HEK293 (cell line): ENCODE measurements at regions not wholly inside any gene's neighbourhood (a gene's known extent, or its start where the extent isn't known, plus 50 kb on each side); places are given as distances from the start of the nearest gene placed in this dataset.

Source experiments
- CTCF ChIA-PET: fragments of 350-600 bp; formaldehyde crosslinking; extraction: SDS; loops from one replicate; lab custom pipeline; 2021; ENCODE audit warnings: antibody characterized with exemption; lab: Yijun Ruan, JAX
- POLR2A ChIA-PET: fragments of 300-600 bp; formaldehyde crosslinking; extraction: SDS; loops from one replicate; lab custom pipeline; 2020; ENCODE audit warnings: antibody characterized with exemption, inconsistent platforms; lab: Yijun Ruan, JAX
- H3K27ac ChIP-seq: fragments of 200-500 bp; sonication (Bioruptor generic); 2 replicates; pipeline ENCODE4 v1.5.1; 2014; ENCODE audit warnings: low read depth, low read length, control low read depth, inconsistent platforms; ENCODE audit errors: extremely low read depth
- H3K36me3 ChIP-seq, 2 experiments: fragments of 200-500 bp in 1 of 2; sonication (Bioruptor generic) in 1 of 2; 1 replicate in 1 of 2; 2 replicates in 1 of 2; pipeline ENCODE4 v1.5.1; 2014 to 2017; ENCODE audit warnings: inconsistent platforms in 2 of 2, low read length in 2 of 2; ENCODE audit not compliant: control insufficient read depth in 2 of 2, insufficient read depth in 1 of 2
- H3K4me1 ChIP-seq: fragments of 200-500 bp; sonication (Bioruptor generic); 2 replicates; pipeline ENCODE4 v1.5.1; 2014; ENCODE audit warnings: mild to moderate bottlenecking, low read length, inconsistent platforms; ENCODE audit not compliant: control insufficient read depth, insufficient read depth
- H3K4me3 ChIP-seq: 2 replicates; pipeline ENCODE4 v1.5.1; 2011; ENCODE audit warnings: low read depth, mild to moderate bottlenecking, control low read depth, low read length, moderate library complexity
- H3K9me3 ChIP-seq: fragments of 200-500 bp; sonication (Bioruptor generic); 2 replicates; pipeline ENCODE4 v1.5.1; 2014; ENCODE audit warnings: low read depth, low read length, inconsistent platforms; ENCODE audit not compliant: control insufficient read depth, insufficient read depth
- BCL6B ChIP-seq: fragments of 450-650 bp; formaldehyde crosslinking; IDR thresholded peaks from 2 replicates; pipeline ENCODE4 v1.5.1; 2017; ENCODE audit warnings: missing biosample characterization, missing genetic modification characterization
- CTCF ChIP-seq: fragments of 450-650 bp; formaldehyde crosslinking; IDR thresholded peaks from 2 replicates; pipeline ENCODE4 v1.5.1; 2016; ENCODE audit warnings: missing biosample characterization, missing genetic modification characterization
- ELK4 ChIP-seq: IDR thresholded peaks from 2 replicates; pipeline ENCODE4 v1.6.1; 2011; ENCODE audit warnings: mild to moderate bottlenecking, low read depth, low read length, borderline replicate concordance
- GFI1B ChIP-seq: fragments of 450-650 bp; formaldehyde crosslinking; IDR thresholded peaks from 2 replicates; pipeline ENCODE4 v1.5.1; 2016; ENCODE audit warnings: missing biosample characterization, missing genetic modification characterization
- OVOL3 ChIP-seq: fragments of 450-650 bp; formaldehyde crosslinking; IDR thresholded peaks from 2 replicates; pipeline ENCODE4 v1.5.1; 2016; ENCODE audit warnings: missing biosample characterization, missing genetic modification characterization
- SCRT2 ChIP-seq: fragments of 450-650 bp; formaldehyde crosslinking; IDR thresholded peaks from 2 replicates; pipeline ENCODE4 v1.5.1; 2016; ENCODE audit warnings: missing biosample characterization, missing genetic modification characterization
- TRIM28 ChIP-seq: IDR thresholded peaks from 2 replicates; pipeline ENCODE4 v1.6.1; 2011; ENCODE audit warnings: low read length, control low read depth, borderline replicate concordance
- ZBTB21 ChIP-seq: fragments of 450-650 bp; formaldehyde crosslinking; IDR thresholded peaks from 2 replicates; pipeline ENCODE4 v1.5.1; 2017; ENCODE audit warnings: missing biosample characterization, missing genetic modification characterization
- ZBTB48 ChIP-seq: fragments of 450-650 bp; formaldehyde crosslinking; IDR thresholded peaks from 2 replicates; pipeline ENCODE4 v1.5.1; 2016; ENCODE audit warnings: missing biosample characterization, missing genetic modification characterization
- ZFHX2 ChIP-seq: fragments of 450-650 bp; formaldehyde crosslinking; conservative IDR thresholded peaks from 2 replicates; pipeline ENCODE4 v1.5.1; 2016; ENCODE audit warnings: missing biosample characterization, missing genetic modification characterization
- ZFP41 ChIP-seq: fragments of 450-650 bp; formaldehyde crosslinking; IDR thresholded peaks from 2 replicates; pipeline ENCODE4 v1.5.1; 2016; ENCODE audit warnings: missing biosample characterization, missing genetic modification characterization, borderline replicate concordance
- ZIC2 ChIP-seq: fragments of 450-650 bp; formaldehyde crosslinking; IDR thresholded peaks from 2 replicates; pipeline ENCODE4 v1.5.1; 2016; ENCODE audit warnings: missing biosample characterization, missing genetic modification characterization
- ZNF112 ChIP-seq: fragments of 450-650 bp; formaldehyde crosslinking; IDR thresholded peaks from 2 replicates; pipeline ENCODE4 v1.5.0; 2017; ENCODE audit warnings: missing biosample characterization, missing genetic modification characterization
- ZNF169 ChIP-seq: fragments of 450-650 bp; formaldehyde crosslinking; IDR thresholded peaks from 2 replicates; pipeline ENCODE4 v1.5.1; 2016; ENCODE audit warnings: missing biosample characterization, missing genetic modification characterization
- ZNF18 ChIP-seq: fragments of 450-650 bp; formaldehyde crosslinking; IDR thresholded peaks from 2 replicates; pipeline ENCODE4 v1.5.1; 2016; ENCODE audit warnings: missing biosample characterization, missing genetic modification characterization
- ZNF202 ChIP-seq: fragments of 450-650 bp; formaldehyde crosslinking; IDR thresholded peaks from 2 replicates; pipeline ENCODE4 v1.5.1; 2016; ENCODE audit warnings: missing biosample characterization, missing genetic modification characterization, borderline replicate concordance
- ZNF221 ChIP-seq: fragments of 450-650 bp; formaldehyde crosslinking; IDR thresholded peaks from 2 replicates; pipeline ENCODE4 v1.5.1; 2017; ENCODE audit warnings: missing biosample characterization, missing genetic modification characterization, borderline replicate concordance
- ZNF24 ChIP-seq: fragments of 450-650 bp; formaldehyde crosslinking; IDR thresholded peaks from 2 replicates; pipeline ENCODE4 v1.5.1; 2016; ENCODE audit warnings: missing biosample characterization, missing genetic modification characterization
- ZNF274 ChIP-seq, 2 experiments: fragments of 200-500 bp in 1 of 2; fragments of 450-650 bp in 1 of 2; sonication (Bioruptor generic) in 1 of 2; formaldehyde crosslinking in 1 of 2; IDR thresholded peaks; 2 replicates each; pipeline versions ENCODE4 v1.5.1 to v1.6.1; 2014 to 2016; ENCODE audit warnings: borderline replicate concordance in 1 of 2, inconsistent platforms in 1 of 2, low read length in 1 of 2, missing biosample characterization in 1 of 2, missing genetic modification characterization in 1 of 2
- ZNF280D ChIP-seq: fragments of 450-650 bp; formaldehyde crosslinking; IDR thresholded peaks from 2 replicates; pipeline ENCODE4 v1.5.1; 2016; ENCODE audit warnings: missing biosample characterization, missing genetic modification characterization
- ZNF449 ChIP-seq: fragments of 450-650 bp; formaldehyde crosslinking; IDR thresholded peaks from 2 replicates; pipeline ENCODE4 v1.5.1; 2017; ENCODE audit warnings: missing biosample characterization, mild to moderate bottlenecking, missing genetic modification characterization, moderate library complexity
- ZNF544 ChIP-seq: fragments of 450-650 bp; formaldehyde crosslinking; IDR thresholded peaks from 2 replicates; pipeline ENCODE4 v1.5.0; 2017; ENCODE audit warnings: missing biosample characterization, missing genetic modification characterization
- ZNF837 ChIP-seq: fragments of 450-650 bp; formaldehyde crosslinking; IDR thresholded peaks from 2 replicates; pipeline ENCODE4 v1.5.1; 2016; ENCODE audit warnings: missing biosample characterization, missing genetic modification characterization
- ZSCAN30 ChIP-seq: fragments of 450-650 bp; IDR thresholded peaks from 2 replicates; pipeline ENCODE4 v1.5.1; 2018; ENCODE audit warnings: missing biosample characterization, mild to moderate bottlenecking, missing genetic modification characterization, moderate library complexity

- no peak for TF ChIP-seq BCL6B (tag by site-specific recombination)
These were observed 173.9 kb upstream of the ATF7IP start (continued) for GRCh38 chr12:14191612-14192011.

GRCh38 chr12:14193639-14194038 lies 171.8 kb upstream of the ATF7IP start:
- H3K36me3 ChIP-seq: no peaks in the 10 kb centered on the region
- ChIA-PET POLR2A (interaction anchor here (0.6 kb wide), 1 partner anchor 727 kb away, joined by 4 read pairs; no protein-coding TSS in a partner anchor), CTCF (no interaction called here)
- TF ChIP-seq ZNF221 (tag by site-specific recombination) (no peak), ZNF544 (0 out of 2 replicates have a peak, but pooled peaks have one; percentile 71), ZBTB21 (tag by site-specific recombination) (no peak), ZIC2 (tag by site-specific recombination) (peak; percentile 74), ZNF112 (no peak), ZNF18 (tag by site-specific recombination) (no peak), SCRT2 (tag by site-specific recombination) (no peak), GFI1B (tag by site-specific recombination) (no peak), ZFP41 (no peak), ZNF280D (tag by site-specific recombination) (no peak), ZNF449 (tag by site-specific recombination) (no peak)
- H3K4me1 ChIP-seq: no peaks in the 10 kb centered on the region
- H3K4me3 ChIP-seq: no peak overlapping the region
- H3K27ac ChIP-seq: no peak overlapping the region
- H3K9me3 ChIP-seq: no peaks in the 10 kb centered on the region

- CTCF ChIA-PET: interaction anchor here (1.2 kb wide), 1 partner anchor 9 kb away, joined by 6 read pairs; no protein-coding TSS in a partner anchor
- H3K36me3 ChIP-seq: no peaks in the 10 kb centered on the region
- TF ChIP-seq ZNF837 (tag by site-specific recombination) (no peak), ZNF169 (tag by site-specific recombination) (no peak), CTCF (tag by site-specific recombination) (no peak), ZBTB48 (tag by site-specific recombination) (no peak), ZNF202 (no peak), ZNF274 (IDR thresholded peaks at IDR 0.05; ENCODE audit: low read length) (no peak), ZNF274 (tag by site-specific recombination; IDR thresholded peaks at IDR 0.05; ENCODE audit: borderline replicate concordance) (no peak), TRIM28 (no peak), OVOL3 (no peak), ZNF24 (tag by site-specific recombination) (no peak), ZSCAN30 (tag by site-specific recombination) (no peak), ZFHX2 (tag by site-specific recombination) (no peak), ELK4 (no peak)
These were observed 170.9 kb upstream of the ATF7IP start for GRCh38 chr12:14194572-14194971.

More at GRCh38 chr12:14194572-14194971, 170.9 kb upstream of the ATF7IP start:
- Histone ChIP-seq H3K4me3 (no peak overlapping the region), H3K4me1 (no peaks in the 10 kb centered on the region), H3K9me3 (no peaks in the 10 kb centered on the region), H3K27ac (no peak overlapping the region)
- POLR2A ChIA-PET: no interaction called here
